HCT116 (cell line): ENCODE measurements at regions not wholly inside any gene's neighbourhood (a gene's known extent, or its start where the extent isn't known, plus 50 kb on each side); places are given as distances from the start of the nearest gene placed in this dataset.

Experiments used
- ATAC-seq: fragments of 200-7000 bp; cut with Tn5 transposase; 2 replicates; pipeline ENCODE4 v1.9.1; 2020; ENCODE audit warnings: mild to moderate bottlenecking, moderate library complexity
- BruUV-seq: library from RNA; stranded (reverse); fragments of 400-500 nt; replicated peaks from 2 replicates; lab custom pipeline; 2021; lab: Mats Ljungman, UMichigan
- CTCF ChIA-PET: fragments of 300-600 bp; sonication (Branson Sonifier 250); formaldehyde crosslinking; loops from one replicate; lab custom pipeline; 2021; ENCODE audit warnings: antibody characterized with exemption; lab: Charles Lee
- POLR2A ChIA-PET: fragments of 300-600, 350-600 bp; sonication (Branson Sonifier 250); formaldehyde crosslinking; loops from one replicate; lab custom pipeline; 2021; ENCODE audit warnings: antibody characterized with exemption; lab: Charles Lee
- RAD21 ChIA-PET, 2 experiments: fragments of 300-600 bp; sonication (Branson Sonifier 250); formaldehyde crosslinking; loops; one replicate each; lab custom pipeline; 2023; ENCODE audit warnings: low total read pairs in 2 of 2; ENCODE audit not compliant: uncharacterized antibody in 2 of 2, unreplicated experiment in 2 of 2, low non-redundant PET in 1 of 2; lab: Charles Lee
- DNase-seq: peaks from one replicate; pipeline ENCODE4 v3.0.0-alpha.2; 2010; ENCODE audit warnings: low read depth, low spot score
- H2AFZ ChIP-seq: fragments of 200-600 bp; shearing (Covaris generic), sonication (generic); 2 replicates; pipeline ENCODE4 v1.6.1; 2017; ENCODE audit warnings: low read depth, mixed run types, mixed read lengths, antibody characterized with exemption, low read length; ENCODE audit not compliant: poor library complexity, severe bottlenecking
- H3K27ac ChIP-seq: 2 replicates; pipeline ENCODE4 v1.5.1; 2012; ENCODE audit warnings: low read depth, low read length
- H3K27me3 ChIP-seq: fragments of 200-600 bp; sonication (generic); 2 replicates; pipeline ENCODE4 v1.6.1; 2016; ENCODE audit warnings: mixed run types, low read length, mixed read lengths; ENCODE audit not compliant: insufficient read depth
- H3K36me3 ChIP-seq, 2 experiments: fragments of 200-500 bp in 1 of 2; fragments of 200-600 bp in 1 of 2; sonication (Bioruptor generic) in 1 of 2; sonication (generic) in 1 of 2; 2 replicates each; pipeline versions ENCODE4 v1.5.1 to v1.6.1; 2014 to 2016; ENCODE audit warnings: low read length in 2 of 2, inconsistent platforms in 1 of 2, mixed read lengths in 1 of 2, mixed run types in 1 of 2; ENCODE audit not compliant: insufficient read depth in 2 of 2, control insufficient read depth in 1 of 2
- H3K4me1 ChIP-seq, 2 experiments: fragments of 200-600 bp in 1 of 2; sonication (generic) in 1 of 2; 2 replicates each; pipeline versions ENCODE4 v1.5.1 to v1.6.1; 2012 to 2017; ENCODE audit warnings: low read length in 2 of 2, inconsistent platforms in 1 of 2, mild to moderate bottlenecking in 1 of 2, mixed read lengths in 1 of 2, mixed run types in 1 of 2, moderate library complexity in 1 of 2; ENCODE audit not compliant: insufficient read depth in 2 of 2, control insufficient read depth in 1 of 2
- H3K4me2 ChIP-seq: fragments of 200-600 bp; sonication (generic); 2 replicates; pipeline ENCODE4 v1.6.1; 2017; ENCODE audit warnings: mixed run types, low read length, mixed read lengths
- H3K4me3 ChIP-seq, 2 experiments: fragments of 200-600 bp in 1 of 2; sonication (generic) in 1 of 2; replicated peaks in 1 of 2; 2 replicates each; pipeline ENCODE4 v1.5.1; 2011 to 2016; ENCODE audit warnings: low read length in 2 of 2, control low read depth in 1 of 2, low read depth in 1 of 2, mild to moderate bottlenecking in 1 of 2, mixed read lengths in 1 of 2, mixed run types in 1 of 2
- H3K79me2 ChIP-seq: fragments of 200-600 bp; sonication (generic); 2 replicates; pipeline ENCODE4 v1.6.1; 2017; ENCODE audit warnings: mild to moderate bottlenecking, mixed run types, low read length, moderate library complexity, mixed read lengths; ENCODE audit not compliant: insufficient read depth
- H3K9ac ChIP-seq: fragments of 200-600 bp; sonication (generic); 2 replicates; pipeline ENCODE4 v1.6.1; 2016; ENCODE audit warnings: low read length, mixed read lengths
- H3K9me2 ChIP-seq: fragments of 200-600 bp; sonication (generic), shearing (Covaris generic); 2 replicates; pipeline ENCODE4 v1.6.1; 2017; ENCODE audit warnings: mixed run types, mild to moderate bottlenecking, moderate library complexity; ENCODE audit not compliant: insufficient read depth
- H3K9me3 ChIP-seq, 2 experiments: fragments of 200-500 bp in 1 of 2; fragments of 200-600 bp in 1 of 2; sonication (Bioruptor generic) in 1 of 2; sonication (generic) in 1 of 2; 2 replicates each; pipeline ENCODE4 v1.6.1; 2014 to 2017; ENCODE audit warnings: low read length in 2 of 2, mixed read lengths in 2 of 2, inconsistent platforms in 1 of 2, low read depth in 1 of 2, mild to moderate bottlenecking in 1 of 2, mixed run types in 1 of 2, moderate library complexity in 1 of 2; ENCODE audit not compliant: control insufficient read depth in 1 of 2, insufficient read depth in 1 of 2
- H4K20me1 ChIP-seq: fragments of 200-600 bp; sonication (generic), shearing (Covaris generic); 2 replicates; pipeline ENCODE4 v1.6.1; 2017; ENCODE audit warnings: mixed run types, mild to moderate bottlenecking, moderate library complexity; ENCODE audit not compliant: insufficient read depth
- FOSL1 ChIP-seq: IDR thresholded peaks from 2 replicates; pipeline ENCODE4 v1.6.1; 2012; ENCODE audit warnings: low read depth
- JUND ChIP-seq: IDR thresholded peaks from 2 replicates; pipeline ENCODE4 v1.6.1; 2012
- POLR2AphosphoS5 ChIP-seq: IDR thresholded peaks from 2 replicates; pipeline ENCODE4 v1.6.1; 2011; ENCODE audit warnings: mild to moderate bottlenecking, low read depth, low read length, moderate library complexity
- RAD21 ChIP-seq: IDR thresholded peaks from 2 replicates; pipeline ENCODE4 v1.6.1; 2012; ENCODE audit warnings: low read depth, mild to moderate bottlenecking
- SP1 ChIP-seq: IDR thresholded peaks from 2 replicates; pipeline ENCODE4 v1.6.1; 2012; ENCODE audit warnings: low read depth
- SRF ChIP-seq: IDR thresholded peaks from 2 replicates; pipeline ENCODE4 v1.6.1; 2012; ENCODE audit warnings: low read depth
- ZFX ChIP-seq: fragments of 450-650 bp; IDR thresholded peaks from 2 replicates; pipeline ENCODE4 v1.6.1; 2017
- intact Hi-C: fragments of 100-400 bp; cut with micrococcal nuclease; formaldehyde crosslinking; loops from 2 replicates; pipeline ENCODE4 v1.10.0; 2022
- TF ChIP-seq, protein P1 (sequence below), 3 experiments: fragments of 200-600 bp in 1 of 3; sonication (generic) in 1 of 3; IDR thresholded peaks in 2 of 3; conservative IDR thresholded peaks in 1 of 3; 2 replicates each; pipeline ENCODE4 v1.5.1; 2012 to 2017; ENCODE audit warnings: low read depth in 2 of 3, low read length in 2 of 3, antibody characterized with exemption in 1 of 3, borderline replicate concordance in 1 of 3, control low read depth in 1 of 3, mild to moderate bottlenecking in 1 of 3, mixed read lengths in 1 of 3, mixed run types in 1 of 3, moderate library complexity in 1 of 3; ENCODE audit not compliant: insufficient read depth in 1 of 3
- TF ChIP-seq, protein P2 (sequence below): IDR thresholded peaks from 2 replicates; pipeline ENCODE4 v1.6.1; 2012
- TF ChIP-seq, protein P3 (sequence below): IDR thresholded peaks from 2 replicates; pipeline ENCODE4 v1.6.1; 2012; ENCODE audit warnings: low read depth

DNA sequence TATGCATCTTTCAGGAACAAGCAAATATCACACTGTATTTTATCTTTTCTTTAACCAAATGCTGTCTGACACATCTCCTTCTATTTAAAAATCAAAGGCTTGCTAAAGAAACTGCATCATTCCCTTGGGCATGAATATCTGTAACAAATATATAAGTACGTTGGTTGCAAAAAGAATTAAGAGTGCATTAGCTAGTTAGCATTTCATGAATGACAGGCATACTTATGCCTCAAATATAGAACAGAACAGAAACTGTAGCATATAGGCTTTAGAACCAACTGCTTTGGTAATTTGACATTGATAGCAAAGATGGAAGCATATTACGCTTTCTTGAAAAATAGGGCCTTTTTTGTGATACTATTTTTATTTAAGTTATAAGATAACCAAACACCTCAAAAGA, 761.2 kb downstream of the MAT2B start:
- ChIA-PET RAD21 (no interaction called here), CTCF (no interaction called here)

More for the DNA sequence above, 761.2 kb downstream of the MAT2B start:
- H3K27me3 ChIP-seq = no peaks in the 10 kb centered on the region
- no peak overlapping the region for H3K9ac ChIP-seq
- POLR2A ChIA-PET = no interaction called here
- DNase-seq (no peak), ATAC-seq (no peak)
- H3K79me2 ChIP-seq = no peaks in the 10 kb centered on the region
- no peaks in the 10 kb centered on the region for H3K9me2 ChIP-seq
- TF ChIP-seq FOSL1 (no peak), POLR2AphosphoS5 (no peak), SRF (no peak), RAD21 (no peak), ZFX (no peak), JUND (no peak), SP1 (no peak)
- TF ChIP-seq, protein P1, sequence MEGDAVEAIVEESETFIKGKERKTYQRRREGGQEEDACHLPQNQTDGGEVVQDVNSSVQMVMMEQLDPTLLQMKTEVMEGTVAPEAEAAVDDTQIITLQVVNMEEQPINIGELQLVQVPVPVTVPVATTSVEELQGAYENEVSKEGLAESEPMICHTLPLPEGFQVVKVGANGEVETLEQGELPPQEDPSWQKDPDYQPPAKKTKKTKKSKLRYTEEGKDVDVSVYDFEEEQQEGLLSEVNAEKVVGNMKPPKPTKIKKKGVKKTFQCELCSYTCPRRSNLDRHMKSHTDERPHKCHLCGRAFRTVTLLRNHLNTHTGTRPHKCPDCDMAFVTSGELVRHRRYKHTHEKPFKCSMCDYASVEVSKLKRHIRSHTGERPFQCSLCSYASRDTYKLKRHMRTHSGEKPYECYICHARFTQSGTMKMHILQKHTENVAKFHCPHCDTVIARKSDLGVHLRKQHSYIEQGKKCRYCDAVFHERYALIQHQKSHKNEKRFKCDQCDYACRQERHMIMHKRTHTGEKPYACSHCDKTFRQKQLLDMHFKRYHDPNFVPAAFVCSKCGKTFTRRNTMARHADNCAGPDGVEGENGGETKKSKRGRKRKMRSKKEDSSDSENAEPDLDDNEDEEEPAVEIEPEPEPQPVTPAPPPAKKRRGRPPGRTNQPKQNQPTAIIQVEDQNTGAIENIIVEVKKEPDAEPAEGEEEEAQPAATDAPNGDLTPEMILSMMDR (IDR thresholded peaks at IDR 0.05 in 2 of 3, conservative IDR thresholded peaks at IDR 0.05 in 1 of 3; ENCODE audit: borderline replicate concordance in 1 of 3, insufficient read depth in 1 of 3, low read depth in 2 of 3, low read length in 2 of 3) = no peak
- TF ChIP-seq, protein P2, sequence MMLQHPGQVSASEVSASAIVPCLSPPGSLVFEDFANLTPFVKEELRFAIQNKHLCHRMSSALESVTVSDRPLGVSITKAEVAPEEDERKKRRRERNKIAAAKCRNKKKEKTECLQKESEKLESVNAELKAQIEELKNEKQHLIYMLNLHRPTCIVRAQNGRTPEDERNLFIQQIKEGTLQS = no peak
- TF ChIP-seq, protein P3, sequence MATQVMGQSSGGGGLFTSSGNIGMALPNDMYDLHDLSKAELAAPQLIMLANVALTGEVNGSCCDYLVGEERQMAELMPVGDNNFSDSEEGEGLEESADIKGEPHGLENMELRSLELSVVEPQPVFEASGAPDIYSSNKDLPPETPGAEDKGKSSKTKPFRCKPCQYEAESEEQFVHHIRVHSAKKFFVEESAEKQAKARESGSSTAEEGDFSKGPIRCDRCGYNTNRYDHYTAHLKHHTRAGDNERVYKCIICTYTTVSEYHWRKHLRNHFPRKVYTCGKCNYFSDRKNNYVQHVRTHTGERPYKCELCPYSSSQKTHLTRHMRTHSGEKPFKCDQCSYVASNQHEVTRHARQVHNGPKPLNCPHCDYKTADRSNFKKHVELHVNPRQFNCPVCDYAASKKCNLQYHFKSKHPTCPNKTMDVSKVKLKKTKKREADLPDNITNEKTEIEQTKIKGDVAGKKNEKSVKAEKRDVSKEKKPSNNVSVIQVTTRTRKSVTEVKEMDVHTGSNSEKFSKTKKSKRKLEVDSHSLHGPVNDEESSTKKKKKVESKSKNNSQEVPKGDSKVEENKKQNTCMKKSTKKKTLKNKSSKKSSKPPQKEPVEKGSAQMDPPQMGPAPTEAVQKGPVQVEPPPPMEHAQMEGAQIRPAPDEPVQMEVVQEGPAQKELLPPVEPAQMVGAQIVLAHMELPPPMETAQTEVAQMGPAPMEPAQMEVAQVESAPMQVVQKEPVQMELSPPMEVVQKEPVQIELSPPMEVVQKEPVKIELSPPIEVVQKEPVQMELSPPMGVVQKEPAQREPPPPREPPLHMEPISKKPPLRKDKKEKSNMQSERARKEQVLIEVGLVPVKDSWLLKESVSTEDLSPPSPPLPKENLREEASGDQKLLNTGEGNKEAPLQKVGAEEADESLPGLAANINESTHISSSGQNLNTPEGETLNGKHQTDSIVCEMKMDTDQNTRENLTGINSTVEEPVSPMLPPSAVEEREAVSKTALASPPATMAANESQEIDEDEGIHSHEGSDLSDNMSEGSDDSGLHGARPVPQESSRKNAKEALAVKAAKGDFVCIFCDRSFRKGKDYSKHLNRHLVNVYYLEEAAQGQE = no peak
- no peaks in the 10 kb centered on the region; the same call in 1 of the 2 replicates for H4K20me1 ChIP-seq
- H3K4me1 ChIP-seq = no peaks in the 10 kb centered on the region
- no peak overlapping the region for H2AFZ ChIP-seq
- no peak overlapping the region for H3K4me3 ChIP-seq
- no peaks in the 10 kb centered on the region for H3K36me3 ChIP-seq
- no peak overlapping the region for H3K4me2 ChIP-seq
- no TSS peak for BruUV-seq
- peaks cover 4 to 15% of the 10 kb centered on the region in 2 experiments; a peak in 2 of 4 replicates for H3K9me3 ChIP-seq
- no peak overlapping the region for H3K27ac ChIP-seq
- intact Hi-C loops = no loop called here
